ENCODE measurements at regions not wholly inside any gene's neighbourhood (a gene's known extent, or its start where the extent isn't known, plus 50 kb on each side); places are given as distances from the start of the nearest gene placed in this dataset.

- DNase-seq: peak; percentile 35
- Mint-ChIP-seq H3K4me1 (peaks cover 4% of the 10 kb centered on the region), H3K27me3 (peaks cover 32% of the 10 kb centered on the region), H3K36me3 (no peaks in the 10 kb centered on the region), H3K4me3 (no peak overlapping the region), H3K9me3 (no peaks in the 10 kb centered on the region), H3K27ac (no peak overlapping the region)
Measured at GRCh38 chr10:63866075-63866746, 345.0 kb downstream of the REEP3 start.

GRCh38 chr10:63866747-63867140, 345.5 kb downstream of the REEP3 start:
- H3K9me3 Mint-ChIP-seq: no peaks in the 10 kb centered on the region

GRCh38 chr10:63878428-63878827, 357.2 kb downstream of the REEP3 start:
- Mint-ChIP-seq H3K27me3 (peaks cover 3% of the 10 kb centered on the region), H3K36me3 (no peaks in the 10 kb centered on the region), H3K27ac (no peak overlapping the region), H3K4me1 (no peaks in the 10 kb centered on the region), H3K9me3 (peaks cover 27% of the 10 kb centered on the region), H3K4me3 (no peak overlapping the region)
- DNase-seq: no peak

More at GRCh38 chr10:63866747-63867140, 345.5 kb downstream of the REEP3 start:
- H3K4me1 Mint-ChIP-seq: peaks cover 4% of the 10 kb centered on the region
- no peak for DNase-seq
- peaks cover 36% of the 10 kb centered on the region for H3K27me3 Mint-ChIP-seq
- no peaks in the 10 kb centered on the region for H3K36me3 Mint-ChIP-seq
- no peak overlapping the region for H3K4me3 Mint-ChIP-seq
- H3K27ac Mint-ChIP-seq: no peak overlapping the region

- Mint-ChIP-seq H3K27me3 (peaks cover 3% of the 10 kb centered on the region), H3K4me1 (no peaks in the 10 kb centered on the region), H3K9me3 (peaks cover 20% of the 10 kb centered on the region), H3K36me3 (no peaks in the 10 kb centered on the region), H3K4me3 (no peak overlapping the region), H3K27ac (no peak overlapping the region)
- DNase-seq: no peak
Measured at GRCh38 chr10:63883861-63884260, 362.7 kb downstream of the REEP3 start.

GRCh38 chr10:63884426-63884825, 363.2 kb downstream of the REEP3 start:
- H3K4me1 Mint-ChIP-seq: no peaks in the 10 kb centered on the region
- H3K27me3 Mint-ChIP-seq: peaks cover 2% of the 10 kb centered on the region
- no peak overlapping the region for H3K4me3 Mint-ChIP-seq
- no peak for DNase-seq
- peaks cover 20% of the 10 kb centered on the region for H3K9me3 Mint-ChIP-seq
- no peak overlapping the region for H3K27ac Mint-ChIP-seq
- H3K36me3 Mint-ChIP-seq: no peaks in the 10 kb centered on the region

GRCh38 chr10:63885156-63885555, 364.0 kb downstream of the REEP3 start:
- H3K4me3 Mint-ChIP-seq: no peak overlapping the region
- no peak for DNase-seq
- H3K4me1 Mint-ChIP-seq: no peaks in the 10 kb centered on the region
- H3K27ac Mint-ChIP-seq: no peak overlapping the region
- peaks cover 12% of the 10 kb centered on the region for H3K9me3 Mint-ChIP-seq
- no peaks in the 10 kb centered on the region for H3K27me3 Mint-ChIP-seq
- no peaks in the 10 kb centered on the region for H3K36me3 Mint-ChIP-seq

GRCh38 chr10:63886281-63887022, 365.3 kb downstream of the REEP3 start:
- Mint-ChIP-seq H3K27ac (no peak overlapping the region), H3K4me1 (no peaks in the 10 kb centered on the region), H3K4me3 (no peak overlapping the region), H3K36me3 (no peaks in the 10 kb centered on the region), H3K27me3 (no peaks in the 10 kb centered on the region), H3K9me3 (peaks cover 3% of the 10 kb centered on the region)
- no peak for DNase-seq

GRCh38 chr10:63887023-63887589, 365.9 kb downstream of the REEP3 start:
- no peaks in the 10 kb centered on the region for H3K36me3 Mint-ChIP-seq
- no peaks in the 10 kb centered on the region for H3K9me3 Mint-ChIP-seq
- H3K27me3 Mint-ChIP-seq: no peaks in the 10 kb centered on the region
- no peak overlapping the region for H3K4me3 Mint-ChIP-seq
- H3K27ac Mint-ChIP-seq: no peak overlapping the region
- no peak for DNase-seq
- H3K4me1 Mint-ChIP-seq: no peaks in the 10 kb centered on the region

GRCh38 chr10:63887600-63888370, 366.6 kb downstream of the REEP3 start:
- Mint-ChIP-seq H3K9me3 (no peaks in the 10 kb centered on the region), H3K27me3 (no peaks in the 10 kb centered on the region)

GRCh38 chr10:63889803-63890202, 368.6 kb downstream of the REEP3 start:
- no peak for DNase-seq
- no peaks in the 10 kb centered on the region for H3K27me3 Mint-ChIP-seq
- no peak overlapping the region for H3K27ac Mint-ChIP-seq
- H3K4me1 Mint-ChIP-seq: no peaks in the 10 kb centered on the region
- H3K9me3 Mint-ChIP-seq: no peaks in the 10 kb centered on the region
- H3K4me3 Mint-ChIP-seq: no peak overlapping the region
- H3K36me3 Mint-ChIP-seq: no peaks in the 10 kb centered on the region

More at GRCh38 chr10:63887600-63888370, 366.6 kb downstream of the REEP3 start:
- DNase-seq: no peak
- no peaks in the 10 kb centered on the region for H3K4me1 Mint-ChIP-seq
- H3K36me3 Mint-ChIP-seq: no peaks in the 10 kb centered on the region
- no peak overlapping the region for H3K4me3 Mint-ChIP-seq
- no peak overlapping the region for H3K27ac Mint-ChIP-seq

- H3K4me3 Mint-ChIP-seq: no peak overlapping the region
- no peaks in the 10 kb centered on the region for H3K4me1 Mint-ChIP-seq
- no peaks in the 10 kb centered on the region for H3K9me3 Mint-ChIP-seq
- no peaks in the 10 kb centered on the region for H3K36me3 Mint-ChIP-seq
- no peak for DNase-seq
- no peak overlapping the region for H3K27ac Mint-ChIP-seq
- peaks cover 4% of the 10 kb centered on the region for H3K27me3 Mint-ChIP-seq
Measured at GRCh38 chr10:63896992-63897391, 375.8 kb downstream of the REEP3 start.

GRCh38 chr10:63899673-63900300, 378.6 kb downstream of the REEP3 start:
- peaks cover 4% of the 10 kb centered on the region for H3K27me3 Mint-ChIP-seq
- H3K4me3 Mint-ChIP-seq: no peak overlapping the region
- no peak for DNase-seq
- no peaks in the 10 kb centered on the region for H3K4me1 Mint-ChIP-seq
- H3K36me3 Mint-ChIP-seq: no peaks in the 10 kb centered on the region
- no peak overlapping the region for H3K27ac Mint-ChIP-seq
- no peaks in the 10 kb centered on the region for H3K9me3 Mint-ChIP-seq

GRCh38 chr10:63901228-63901627, 380.0 kb downstream of the REEP3 start:
- Mint-ChIP-seq H3K27ac (no peak overlapping the region), H3K9me3 (no peaks in the 10 kb centered on the region), H3K4me3 (no peak overlapping the region), H3K4me1 (no peaks in the 10 kb centered on the region), H3K27me3 (peaks cover 7% of the 10 kb centered on the region), H3K36me3 (no peaks in the 10 kb centered on the region)
- DNase-seq: no peak

GRCh38 chr10:63901881-63902280, 380.7 kb downstream of the REEP3 start:
- Mint-ChIP-seq H3K36me3 (no peaks in the 10 kb centered on the region), H3K27ac (no peak overlapping the region), H3K9me3 (no peaks in the 10 kb centered on the region), H3K4me3 (no peak overlapping the region), H3K4me1 (no peaks in the 10 kb centered on the region), H3K27me3 (peaks cover 7% of the 10 kb centered on the region)
- no peak for DNase-seq

- Mint-ChIP-seq H3K4me1 (no peaks in the 10 kb centered on the region), H3K4me3 (no peak overlapping the region), H3K9me3 (no peaks in the 10 kb centered on the region), H3K27me3 (peaks cover 3% of the 10 kb centered on the region), H3K27ac (no peak overlapping the region), H3K36me3 (no peaks in the 10 kb centered on the region)
- DNase-seq: no peak
Measured at GRCh38 chr10:63910806-63911205, 389.6 kb downstream of the REEP3 start.
